ENCODE measurements at regions not wholly inside any gene's neighbourhood (a gene's known extent, or its start where the extent isn't known, plus 50 kb on each side); places are given as distances from the start of the nearest gene placed in this dataset.

- Mint-ChIP-seq H3K4me3 (no peak overlapping the region), H3K27me3 (peaks cover 1% of the 10 kb centered on the region in 2 donors), H3K9me3 (peaks cover 0 to 8% (median 0%) of the 10 kb centered on the region in 8 donors), H3K27ac (no peak overlapping the region), H3K4me1 (no peaks in the 10 kb centered on the region), H3K36me3 (no peaks in the 10 kb centered on the region)
- ChIA-PET POLR2A (ENCODE audit: partially characterized antibody) (no interaction called here), CTCF (ENCODE audit: partially characterized antibody) (no interaction called here)
- Histone ChIP-seq H3K27me3 (ENCODE audit: insufficient read depth, low read length) (no peaks in the 10 kb centered on the region), H3K27ac (ENCODE audit: low read depth, low read length) (no peak overlapping the region), H3K9me3 (ENCODE audit: control insufficient read depth in 1 of 2, low read length in 2 of 2) (no peaks in the 10 kb centered on the region), H3K36me3 (ENCODE audit: insufficient read depth, low read length) (no peaks in the 10 kb centered on the region), H3K4me3 (ENCODE audit: low read length in 2 of 2) (no peak overlapping the region), H3K4me1 (ENCODE audit: insufficient read depth, low read length) (no peaks in the 10 kb centered on the region)
- no peak for DNase-seq
- intact Hi-C loops (cut with micrococcal nuclease), result no loop called here
These were observed 160.9 kb downstream of the FGF9 start for GRCh38 chr13:21831654-21832324.

GRCh38 chr13:21833921-21834320 is 163.0 kb downstream of the FGF9 start:
- Mint-ChIP-seq H3K27ac (no peak overlapping the region), H3K36me3 (no peaks in the 10 kb centered on the region), H3K4me3 (no peak overlapping the region), H3K9me3 (peaks cover 0 to 8% (median 0%) of the 10 kb centered on the region in 8 donors), H3K4me1 (no peaks in the 10 kb centered on the region), H3K27me3 (peaks cover 0 to 1% of the 10 kb centered on the region in 2 donors)
- H3K27ac ChIP-seq (ENCODE audit: low read depth, low read length), result no peak overlapping the region
- no peak for DNase-seq
- no peaks in the 10 kb centered on the region for H3K27me3 ChIP-seq (ENCODE audit: insufficient read depth, low read length)
- intact Hi-C loops (cut with micrococcal nuclease), result no loop called here
- no peaks in the 10 kb centered on the region for H3K9me3 ChIP-seq (ENCODE audit: control insufficient read depth in 1 of 2, low read length in 2 of 2)
- H3K36me3 ChIP-seq (ENCODE audit: insufficient read depth, low read length), result no peaks in the 10 kb centered on the region
- CTCF ChIA-PET (ENCODE audit: partially characterized antibody), result no interaction called here
- POLR2A ChIA-PET (ENCODE audit: partially characterized antibody), result no interaction called here
- H3K4me3 ChIP-seq (ENCODE audit: low read length in 2 of 2), result no peak overlapping the region
- no peaks in the 10 kb centered on the region for H3K4me1 ChIP-seq (ENCODE audit: insufficient read depth, low read length)

GRCh38 chr13:21834521-21834920 is 163.6 kb downstream of the FGF9 start:
- H3K36me3 ChIP-seq (ENCODE audit: insufficient read depth, low read length), result no peaks in the 10 kb centered on the region
- no peaks in the 10 kb centered on the region for H3K9me3 ChIP-seq (ENCODE audit: control insufficient read depth in 1 of 2, low read length in 2 of 2)
- no peak overlapping the region for H3K4me3 ChIP-seq (ENCODE audit: low read length in 2 of 2)
- H3K27ac Mint-ChIP-seq, result peak overlapping the region in 1 of 7 donors; percentile 25
- no peaks in the 10 kb centered on the region for H3K4me1 ChIP-seq (ENCODE audit: insufficient read depth, low read length)
- peaks cover 0 to under 1% of the 10 kb centered on the region in 2 donors for H3K27me3 Mint-ChIP-seq
- DNase-seq, result no peak
- H3K4me1 Mint-ChIP-seq, result no peaks in the 10 kb centered on the region
- intact Hi-C loops (cut with micrococcal nuclease), result no loop called here
- ChIA-PET POLR2A (ENCODE audit: partially characterized antibody) (no interaction called here), CTCF (ENCODE audit: partially characterized antibody) (no interaction called here)
- H3K4me3 Mint-ChIP-seq, result no peak overlapping the region
- no peaks in the 10 kb centered on the region for H3K36me3 Mint-ChIP-seq
- peaks cover 0 to 8% (median 0%) of the 10 kb centered on the region in 8 donors for H3K9me3 Mint-ChIP-seq
- no peaks in the 10 kb centered on the region for H3K27me3 ChIP-seq (ENCODE audit: insufficient read depth, low read length)
- H3K27ac ChIP-seq (ENCODE audit: low read depth, low read length), result no peak overlapping the region

GRCh38 chr13:21837288-21837687 is 166.4 kb downstream of the FGF9 start:
- ChIA-PET POLR2A (ENCODE audit: partially characterized antibody) (no interaction called here), CTCF (ENCODE audit: partially characterized antibody) (no interaction called here)
- Histone ChIP-seq H3K9me3 (ENCODE audit: control insufficient read depth in 1 of 2, low read length in 2 of 2) (no peaks in the 10 kb centered on the region), H3K4me3 (ENCODE audit: low read length in 2 of 2) (no peak overlapping the region), H3K4me1 (ENCODE audit: insufficient read depth, low read length) (no peaks in the 10 kb centered on the region), H3K27me3 (ENCODE audit: insufficient read depth, low read length) (no peaks in the 10 kb centered on the region), H3K36me3 (ENCODE audit: insufficient read depth, low read length) (no peaks in the 10 kb centered on the region), H3K27ac (ENCODE audit: low read depth, low read length) (no peak overlapping the region)
- H3K27ac Mint-ChIP-seq, result no peak overlapping the region
- H3K27me3 Mint-ChIP-seq, result no peaks in the 10 kb centered on the region
- intact Hi-C loops (cut with micrococcal nuclease), result no loop called here
- DNase-seq, result no peak
- H3K36me3 Mint-ChIP-seq, result no peaks in the 10 kb centered on the region
- no peak overlapping the region for H3K4me3 Mint-ChIP-seq
- peaks cover 0 to 7% (median 0%) of the 10 kb centered on the region in 8 donors for H3K9me3 Mint-ChIP-seq
- H3K4me1 Mint-ChIP-seq, result no peaks in the 10 kb centered on the region

GRCh38 chr13:21837841-21838551 is 167.1 kb downstream of the FGF9 start:
- no peaks in the 10 kb centered on the region for H3K27me3 Mint-ChIP-seq
- Histone ChIP-seq H3K27ac (ENCODE audit: low read depth, low read length) (no peak overlapping the region), H3K36me3 (ENCODE audit: insufficient read depth, low read length) (no peaks in the 10 kb centered on the region), H3K4me3 (ENCODE audit: low read length in 2 of 2) (no peak overlapping the region), H3K9me3 (ENCODE audit: control insufficient read depth in 1 of 2, low read length in 2 of 2) (no peaks in the 10 kb centered on the region), H3K4me1 (ENCODE audit: insufficient read depth, low read length) (no peaks in the 10 kb centered on the region), H3K27me3 (ENCODE audit: insufficient read depth, low read length) (no peaks in the 10 kb centered on the region)
- no peaks in the 10 kb centered on the region for H3K4me1 Mint-ChIP-seq
- H3K36me3 Mint-ChIP-seq, result no peaks in the 10 kb centered on the region
- H3K9me3 Mint-ChIP-seq, result peaks cover 0 to under 1% (median 0%) of the 10 kb centered on the region in 8 donors
- ChIA-PET CTCF (ENCODE audit: partially characterized antibody) (no interaction called here), POLR2A (ENCODE audit: partially characterized antibody) (no interaction called here)
- no peak for DNase-seq
- intact Hi-C loops (cut with micrococcal nuclease), result no loop called here
- no peak overlapping the region for H3K27ac Mint-ChIP-seq
- no peak overlapping the region for H3K4me3 Mint-ChIP-seq

GRCh38 chr13:21846605-21847004 is 175.7 kb downstream of the FGF9 start:
- H3K27ac ChIP-seq (ENCODE audit: low read depth, low read length), result no peak overlapping the region
- H3K4me1 ChIP-seq (ENCODE audit: insufficient read depth, low read length), result no peaks in the 10 kb centered on the region
- H3K4me3 Mint-ChIP-seq, result no peak overlapping the region
- no peak overlapping the region for H3K4me3 ChIP-seq (ENCODE audit: low read length in 2 of 2)
- H3K9me3 ChIP-seq (ENCODE audit: control insufficient read depth in 1 of 2, low read length in 2 of 2), result no peaks in the 10 kb centered on the region
- ChIA-PET CTCF (ENCODE audit: partially characterized antibody) (interaction anchor here (0.9 to 2.6 kb wide), 7 partner anchors 8 to 432 kb away, joined by 3 to 7 read pairs (median 3); no protein-coding TSS in a partner anchor), POLR2A (ENCODE audit: partially characterized antibody) (no interaction called here)
- no peaks in the 10 kb centered on the region for H3K9me3 Mint-ChIP-seq
- DNase-seq, result no peak
- H3K27me3 Mint-ChIP-seq, result peaks cover 1 to 6% of the 10 kb centered on the region in 2 donors
- peaks cover 0 to 6% (median 5%) of the 10 kb centered on the region in 4 donors for H3K4me1 Mint-ChIP-seq
- H3K36me3 Mint-ChIP-seq, result no peaks in the 10 kb centered on the region
- intact Hi-C loops (cut with micrococcal nuclease), result no loop called here
- no peaks in the 10 kb centered on the region for H3K36me3 ChIP-seq (ENCODE audit: insufficient read depth, low read length)
- H3K27ac Mint-ChIP-seq, result no peak overlapping the region
- no peaks in the 10 kb centered on the region for H3K27me3 ChIP-seq (ENCODE audit: insufficient read depth, low read length)

- H3K27ac ChIP-seq (ENCODE audit: low read depth, low read length), result no peak overlapping the region
- no peaks in the 10 kb centered on the region for H3K9me3 ChIP-seq (ENCODE audit: control insufficient read depth in 1 of 2, low read length in 2 of 2)
- Mint-ChIP-seq H3K4me1 (peaks cover 0 to 6% (median 5%) of the 10 kb centered on the region in 4 donors), H3K27ac (no peak overlapping the region), H3K27me3 (peaks cover 0 to 6% of the 10 kb centered on the region in 2 donors), H3K9me3 (no peaks in the 10 kb centered on the region), H3K4me3 (no peak overlapping the region), H3K36me3 (no peaks in the 10 kb centered on the region)
- no peaks in the 10 kb centered on the region for H3K4me1 ChIP-seq (ENCODE audit: insufficient read depth, low read length)
- POLR2A ChIA-PET (ENCODE audit: partially characterized antibody), result interaction anchor here (0.7 kb wide), 1 partner anchor 126 kb away, joined by 3 read pairs; no protein-coding TSS in a partner anchor
- CTCF ChIA-PET (ENCODE audit: partially characterized antibody), result interaction anchor here (0.8 to 2.6 kb wide), 5 partner anchors 16 to 638 kb away, joined by 3 to 6 read pairs (median 3); no protein-coding TSS in a partner anchor
- intact Hi-C loops (cut with micrococcal nuclease), result loop anchor here (1.0 to 2.0 kb wide), 3 partner anchors 211 to 337 kb away; no protein-coding TSS in a partner anchor
- H3K27me3 ChIP-seq (ENCODE audit: insufficient read depth, low read length), result no peaks in the 10 kb centered on the region
- H3K4me3 ChIP-seq (ENCODE audit: low read length in 2 of 2), result no peak overlapping the region
- no peaks in the 10 kb centered on the region for H3K36me3 ChIP-seq (ENCODE audit: insufficient read depth, low read length)
- DNase-seq, result peak in 4 of 5 donors; percentile 25 to 32 (median 29)
These were observed 178.4 kb downstream of the FGF9 start for GRCh38 chr13:21849323-21849722.

Measured in CD4-positive, alpha-beta memory T cell (primary cell).